HG03159 (cell line): ENCODE measurements at regions not wholly inside any gene's neighbourhood (a gene's known extent, or its start where the extent isn't known, plus 50 kb on each side); places are given as distances from the start of the nearest gene placed in this dataset.
"Not testable (repeated sequence)": the region's sequence is repeated elsewhere in the genome, so short reads cannot be mapped to it uniquely, and the experiment has no call there.

Experiments used
- ATAC-seq: cut with Tn5 transposase; IDR thresholded peaks from one replicate; pipeline ENCODE4 v1.9.1; 2021; ENCODE audit warnings: mild to moderate bottlenecking, moderate library complexity; ENCODE audit not compliant: unreplicated experiment

DNA sequence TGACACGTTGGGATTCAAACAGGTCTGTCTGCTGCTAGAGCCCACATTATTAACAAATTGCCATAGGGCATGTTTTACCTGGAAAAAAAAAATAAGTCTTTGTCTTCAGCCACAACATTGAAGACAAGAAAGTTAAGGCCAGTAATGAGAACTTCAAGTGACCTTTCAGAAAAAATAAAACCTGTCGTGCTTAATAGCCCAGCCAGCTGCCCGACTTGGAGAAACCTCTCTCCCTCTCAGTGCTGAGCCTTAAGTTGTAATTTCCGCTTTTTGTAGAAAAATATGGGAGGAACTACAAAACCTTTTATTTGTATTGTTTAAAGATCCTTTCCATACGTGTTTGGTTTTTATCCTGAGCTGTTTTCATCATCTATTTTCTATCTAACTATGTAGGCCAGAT lies 454.3 kb upstream of the SLITRK6 start:
- ATAC-seq: not testable (repeated sequence)

DNA sequence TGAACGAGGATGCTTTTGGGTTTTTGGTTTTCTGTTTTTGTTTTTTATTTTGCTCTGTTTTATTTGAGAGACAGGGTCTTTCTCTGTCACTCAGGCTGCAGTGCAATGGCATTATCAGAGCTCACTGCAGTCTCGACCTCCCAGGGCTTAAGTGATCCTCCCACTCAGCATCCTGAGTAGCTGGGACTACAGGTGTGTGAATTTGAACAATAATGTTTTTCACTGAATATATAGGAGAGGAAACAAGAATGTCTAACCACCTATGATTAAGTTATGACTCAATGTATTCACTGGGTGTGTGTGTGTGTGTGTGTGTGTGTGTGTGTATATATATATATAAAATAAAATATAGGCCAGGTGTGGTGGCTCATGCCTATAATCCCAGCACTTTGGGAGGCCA lies 456.6 kb upstream of the SLITRK6 start:
- not testable (repeated sequence) for ATAC-seq

- ATAC-seq: no peak
These were observed 470.3 kb upstream of the SLITRK6 start for GRCh38 chr13:86269511-86269910.

- no peak for ATAC-seq
These were observed 483.2 kb upstream of the SLITRK6 start for GRCh38 chr13:86282442-86282841.

DNA sequence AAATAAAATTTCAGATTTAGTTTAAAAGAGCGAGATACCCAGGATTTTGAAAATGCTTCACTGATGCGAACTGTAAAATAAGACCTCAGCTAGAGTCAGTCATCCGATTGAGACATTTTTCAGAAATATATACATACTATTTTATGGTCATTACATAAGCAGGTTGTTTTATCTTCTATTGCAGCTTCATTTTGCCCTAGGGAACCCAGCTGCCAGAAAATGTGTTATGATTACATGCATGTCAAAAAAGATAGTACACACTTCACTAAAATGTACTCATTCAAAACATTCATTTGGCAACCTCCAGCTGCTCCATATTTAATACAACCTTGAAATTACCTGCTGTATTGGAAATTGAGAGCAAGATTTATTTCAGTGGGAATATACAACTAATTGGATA lies 483.8 kb upstream of the SLITRK6 start:
- ATAC-seq: no peak

GRCh38 chr13:86298725-86299124 lies 499.5 kb upstream of the SLITRK6 start:
- ATAC-seq: no peak

GRCh38 chr13:86299128-86299527 lies 499.9 kb upstream of the SLITRK6 start:
- ATAC-seq: no peak

- ATAC-seq: no peak
These were observed 510.7 kb upstream of the SLITRK6 start for GRCh38 chr13:86309881-86310280.

- no peak for ATAC-seq
These were observed 514.2 kb upstream of the SLITRK6 start for GRCh38 chr13:86313421-86313820.

DNA sequence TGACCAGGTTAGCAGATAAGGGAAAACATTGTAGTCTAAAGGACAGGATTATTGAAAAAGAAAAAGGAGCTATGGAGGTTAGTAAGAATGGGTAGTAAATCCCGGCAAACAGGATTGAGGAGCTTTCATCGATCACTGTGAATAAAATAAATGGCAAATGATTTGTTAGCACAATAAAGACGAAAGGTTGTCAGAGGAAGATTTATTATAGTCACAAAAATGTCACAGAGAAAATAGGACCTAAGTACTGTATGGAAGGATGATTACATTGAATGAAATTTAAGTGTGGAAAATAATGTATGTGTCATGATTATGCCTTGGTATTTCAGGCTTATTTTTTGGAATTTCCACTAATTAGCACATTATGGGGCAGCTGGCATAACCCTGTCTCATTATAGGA lies 519.2 kb upstream of the SLITRK6 start:
- ATAC-seq: no peak

DNA sequence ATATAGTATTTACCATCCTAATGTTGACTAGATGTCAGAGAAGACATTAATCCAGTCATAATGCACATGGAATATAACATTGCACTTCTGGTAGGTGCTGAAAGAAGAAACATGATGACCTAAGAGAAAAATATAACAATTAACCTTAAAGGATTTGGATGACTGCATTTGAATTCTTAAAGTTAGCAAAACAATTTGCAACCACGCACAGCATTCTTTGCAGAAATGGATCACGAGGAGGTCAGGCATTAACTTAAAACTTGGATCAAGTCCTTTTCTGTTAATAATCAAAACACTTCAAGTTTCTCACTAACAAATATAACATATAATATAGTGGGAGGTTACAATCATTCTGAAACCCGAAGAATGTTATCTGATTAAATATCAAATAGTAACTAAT lies 525.0 kb upstream of the SLITRK6 start:
- no peak for ATAC-seq

DNA sequence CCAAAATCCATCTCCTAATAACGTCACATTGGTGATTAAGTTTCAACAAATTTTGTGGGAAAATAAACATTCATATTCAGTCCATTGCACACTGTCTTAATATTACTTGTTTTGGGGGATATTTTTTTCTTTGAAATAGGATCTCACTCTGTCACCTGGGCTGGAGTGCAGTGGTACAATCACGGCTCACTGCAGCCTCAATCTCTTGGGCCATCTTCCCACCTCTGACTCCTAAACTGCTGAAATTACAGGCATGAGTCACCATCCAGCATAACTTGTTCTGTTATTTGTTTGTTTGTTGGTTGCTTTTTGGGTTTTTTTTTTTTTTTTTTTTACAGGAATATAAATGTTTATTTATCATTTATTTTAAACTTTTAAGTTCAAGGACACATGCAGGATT lies 556.1 kb upstream of the SLITRK6 start:
- ATAC-seq: no peak

DNA sequence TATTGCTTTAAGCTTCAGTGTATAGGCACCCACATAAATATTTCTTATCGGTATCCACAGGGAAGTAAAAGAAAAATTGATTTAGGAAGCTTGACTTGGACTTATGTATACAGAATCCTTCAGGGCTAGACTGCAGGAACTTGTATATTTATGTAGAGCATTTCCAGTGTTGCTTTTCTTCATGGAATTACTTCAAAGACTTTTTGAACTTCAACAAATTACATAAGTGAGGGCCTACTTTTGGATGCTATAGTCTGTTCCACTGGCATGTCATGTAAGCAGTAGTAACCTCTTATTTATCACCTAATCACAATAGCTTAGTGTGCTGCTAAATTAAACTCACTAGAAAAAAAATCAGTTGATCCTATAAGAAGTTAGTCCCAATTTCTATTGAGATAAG lies 557.9 kb upstream of the SLITRK6 start:
- ATAC-seq: no peak

DNA sequence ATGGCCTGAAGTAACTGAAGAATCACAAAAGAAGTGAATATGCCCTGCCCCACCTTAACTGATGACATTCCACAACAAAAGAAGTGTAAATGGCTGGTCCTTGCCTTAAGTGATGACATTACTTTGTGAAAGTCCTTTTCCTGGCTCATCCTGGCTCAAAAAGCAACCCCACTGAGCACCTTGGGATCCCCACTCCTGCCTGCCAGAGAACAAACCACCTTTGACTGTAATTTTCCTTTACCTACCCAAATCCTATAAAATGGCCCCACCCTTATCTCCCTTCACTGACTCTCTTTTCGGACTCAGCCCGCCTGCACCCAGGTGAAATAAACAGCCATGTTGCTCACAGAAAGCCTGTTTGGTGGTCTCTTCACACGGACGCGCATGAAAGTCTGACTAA lies 564.5 kb upstream of the SLITRK6 start:
- not testable (repeated sequence) for ATAC-seq

DNA sequence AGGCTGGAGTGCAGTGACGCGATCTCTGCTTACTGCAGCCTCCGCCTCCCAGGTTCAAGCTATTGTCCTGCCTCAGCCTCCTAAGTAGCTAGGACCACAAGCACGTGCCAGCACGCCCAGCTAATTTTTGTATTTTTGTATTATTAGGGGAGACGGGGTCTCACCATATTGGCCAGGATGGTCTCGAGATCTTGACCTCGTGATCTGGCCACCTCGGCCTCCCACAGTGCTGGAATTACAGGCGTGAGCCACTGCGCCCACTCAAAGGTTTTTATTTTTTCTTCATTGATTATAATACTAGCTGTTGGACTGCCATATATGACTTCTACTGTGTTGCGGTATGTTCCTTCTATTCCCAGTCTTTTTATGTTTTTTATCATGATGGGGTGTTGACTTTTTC lies 569.7 kb upstream of the SLITRK6 start:
- no peak for ATAC-seq

DNA sequence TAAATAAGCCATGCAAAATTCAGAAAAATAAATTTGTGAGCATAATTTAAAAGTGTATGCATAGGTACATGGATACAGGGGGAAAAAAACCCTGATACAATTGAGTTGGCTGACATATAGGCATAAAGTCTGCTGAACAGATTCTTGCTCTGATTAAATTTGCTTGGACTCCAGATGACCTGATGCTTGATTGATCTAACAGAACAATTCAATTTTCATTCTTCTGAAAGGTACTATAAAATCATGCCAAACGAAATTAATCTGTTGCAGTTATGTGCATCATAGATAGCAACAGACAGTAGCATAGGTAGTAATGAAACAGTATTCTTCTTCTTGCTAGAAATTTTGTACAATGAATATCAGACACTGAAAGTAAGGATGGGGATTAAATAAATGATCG lies 578.2 kb upstream of the SLITRK6 start:
- ATAC-seq: no peak

GRCh38 chr13:86378628-86379027 lies 579.4 kb upstream of the SLITRK6 start:
- no peak for ATAC-seq

GRCh38 chr13:86383151-86383550 lies 583.9 kb upstream of the SLITRK6 start:
- no peak for ATAC-seq

GRCh38 chr13:86383561-86383960 lies 584.3 kb upstream of the SLITRK6 start:
- no peak for ATAC-seq

DNA sequence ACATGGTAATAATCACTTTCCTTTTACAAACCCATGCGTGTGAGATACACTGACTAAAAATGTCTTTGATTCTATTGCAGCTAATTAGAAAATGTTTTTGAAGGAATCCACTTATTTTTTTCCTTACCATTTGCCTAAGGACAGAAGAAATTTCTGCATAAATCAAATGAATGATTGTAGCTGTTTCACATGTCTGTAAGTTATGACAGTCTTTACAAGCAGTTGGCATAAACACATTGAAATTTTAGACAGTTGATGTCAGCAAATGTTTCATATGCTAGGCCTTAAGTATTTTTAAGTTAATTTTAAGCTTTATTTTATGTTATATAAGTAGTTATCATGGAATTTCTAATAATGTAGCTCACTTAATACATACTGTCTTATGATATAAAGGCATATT lies 598.4 kb upstream of the SLITRK6 start:
- no peak for ATAC-seq

GRCh38 chr13:86399572-86399971 lies 600.4 kb upstream of the SLITRK6 start:
- no peak for ATAC-seq

DNA sequence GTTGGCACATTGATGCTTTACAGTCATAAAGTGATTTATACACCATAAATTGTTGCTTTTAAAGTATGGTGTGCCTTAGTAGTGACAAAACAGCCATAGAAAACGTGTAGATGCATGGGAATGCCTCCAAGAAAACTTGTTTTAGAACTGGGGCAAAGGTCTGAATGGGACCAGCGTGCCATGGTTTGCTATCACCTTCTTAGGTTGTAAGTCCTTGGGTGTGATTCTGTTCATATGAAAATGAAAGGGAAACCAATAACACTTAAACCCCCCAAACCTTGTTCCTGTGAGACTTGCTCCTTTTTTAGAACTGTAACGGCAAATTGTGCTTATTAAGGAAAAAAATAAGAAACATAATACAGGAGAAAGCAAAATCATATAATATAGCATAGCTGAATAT lies 603.3 kb upstream of the SLITRK6 start:
- no peak for ATAC-seq

DNA sequence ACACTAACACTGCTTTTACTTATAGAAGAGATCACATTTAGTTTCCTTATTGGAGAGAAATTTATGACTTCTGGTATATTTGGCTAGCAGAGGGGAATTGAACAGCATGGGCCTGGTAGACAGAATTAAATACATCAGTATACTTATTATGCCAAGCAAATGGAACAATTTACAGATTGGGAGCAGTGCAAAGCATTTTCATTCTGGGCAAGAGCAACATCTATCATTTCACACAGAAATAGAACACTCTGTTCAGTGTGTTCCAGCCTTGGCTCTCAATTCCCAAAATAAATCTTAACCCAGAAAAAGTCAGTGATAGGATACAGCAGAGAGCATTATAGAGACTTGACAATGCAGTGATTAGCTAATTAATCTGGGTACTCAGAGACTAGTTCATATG lies 604.0 kb upstream of the SLITRK6 start:
- no peak for ATAC-seq
